ENCODE measurements at regions not wholly inside any gene's neighbourhood (a gene's known extent, or its start where the extent isn't known, plus 50 kb on each side); places are given as distances from the start of the nearest gene placed in this dataset.

DNA sequence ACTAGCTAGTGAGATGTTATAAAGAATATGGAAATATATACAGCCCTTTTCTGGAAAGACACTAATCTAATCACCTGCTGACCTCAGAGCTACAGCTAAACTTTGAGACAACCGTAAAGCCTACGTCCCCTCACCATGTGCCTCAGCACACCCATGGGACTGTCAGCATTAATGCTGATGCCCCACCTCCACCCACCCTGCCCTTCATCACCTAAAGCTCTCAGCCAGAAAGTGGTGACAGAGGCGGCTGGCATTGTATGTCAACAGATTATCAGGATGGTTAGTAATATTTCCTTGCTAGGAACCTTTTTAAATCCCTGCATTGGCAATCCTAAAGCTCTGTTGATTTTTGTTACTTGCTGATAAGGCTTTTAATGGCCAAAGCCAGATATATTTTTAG lies 1177.9 kb downstream of the DIAPH3 start:
- DNase-seq (ENCODE audit: low spot score) (no peak), ATAC-seq (no peak)
- Mint-ChIP-seq H3K9me3 (peaks cover 30% of the 10 kb centered on the region), H3K27ac (no peak overlapping the region), H3K36me3 (peaks cover 7% of the 10 kb centered on the region), H3K4me1 (no peaks in the 10 kb centered on the region), H3K4me3 (no peak overlapping the region), H3K27me3 (ENCODE audit: low read depth) (no peaks in the 10 kb centered on the region)
- ChIA-PET CTCF (no interaction called here), POLR2A (no interaction called here)
- TF ChIP-seq HMGA2 (CRISPR knock-in tag; IDR thresholded peaks at IDR 0.05), result no peak
- TF ChIP-seq SOX15 (CRISPR knock-in tag; IDR thresholded peaks at IDR 0.05), result no peak
- no peak for TF ChIP-seq PRRX2 (CRISPR knock-in tag; IDR thresholded peaks at IDR 0.05)
- no peak for TF ChIP-seq ZBTB21 (CRISPR knock-in tag; IDR thresholded peaks at IDR 0.05; ENCODE audit: borderline replicate concordance)

DNA sequence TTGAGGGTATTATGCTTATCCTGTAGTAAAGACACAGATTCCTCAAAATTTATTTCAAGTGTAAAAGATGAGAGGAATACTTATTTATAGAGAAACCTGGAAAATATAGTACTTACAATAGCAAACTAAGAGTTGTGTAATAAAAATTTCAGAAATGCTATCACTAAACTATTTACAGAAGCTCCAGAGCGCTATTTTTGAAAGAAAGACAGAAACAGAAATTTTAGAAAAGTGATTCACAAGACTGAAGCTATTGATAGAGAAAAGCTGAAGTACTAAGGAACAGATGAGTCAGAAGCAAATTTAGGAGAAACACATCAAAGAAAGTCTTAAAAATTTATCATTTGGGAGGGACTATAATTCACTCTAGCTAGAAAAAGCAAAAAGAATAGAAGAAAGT lies 1174.2 kb downstream of the DIAPH3 start:
- ChIA-PET POLR2A (no interaction called here), CTCF (no interaction called here)
- H3K4me1 Mint-ChIP-seq, result 0 out of 2 replicates have a peak, but pooled peaks cover 2% of the 10 kb centered on the region
- H3K9me3 Mint-ChIP-seq, result peaks cover 13% of the 10 kb centered on the region
- ATAC-seq (no peak), DNase-seq (ENCODE audit: low spot score) (no peak)
- TF ChIP-seq SOX15 (CRISPR knock-in tag; IDR thresholded peaks at IDR 0.05) (no peak), GABPB1 (CRISPR knock-in tag; IDR thresholded peaks at IDR 0.05) (no peak), NR1H2 (CRISPR knock-in tag; IDR thresholded peaks at IDR 0.05) (no peak), TEAD4 (CRISPR knock-in tag; IDR thresholded peaks at IDR 0.05) (no peak), ZNF121 (CRISPR knock-in tag; IDR thresholded peaks at IDR 0.05) (no peak), SMAD4 (CRISPR knock-in tag; IDR thresholded peaks at IDR 0.05) (no peak), SP1 (CRISPR knock-in tag; conservative IDR thresholded peaks at IDR 0.05) (no peak), ATF1 (CRISPR knock-in tag; IDR thresholded peaks at IDR 0.05) (no peak), JUN (CRISPR knock-in tag; IDR thresholded peaks at IDR 0.05) (no peak), CREM (CRISPR knock-in tag; IDR thresholded peaks at IDR 0.05) (no peak), GRHL2 (CRISPR knock-in tag; IDR thresholded peaks at IDR 0.05; ENCODE audit: insufficient replicate concordance, severe bottlenecking) (no peak), EMX1 (CRISPR knock-in tag; IDR thresholded peaks at IDR 0.05) (no peak), ZNF263 (CRISPR knock-in tag; IDR thresholded peaks at IDR 0.05; ENCODE audit: low read depth) (no peak), KAT7 (CRISPR knock-in tag; IDR thresholded peaks at IDR 0.05; ENCODE audit: borderline replicate concordance) (no peak), FOXP1 (CRISPR knock-in tag; IDR thresholded peaks at IDR 0.05; ENCODE audit: borderline replicate concordance) (no peak)
- TF ChIP-seq, protein P1, sequence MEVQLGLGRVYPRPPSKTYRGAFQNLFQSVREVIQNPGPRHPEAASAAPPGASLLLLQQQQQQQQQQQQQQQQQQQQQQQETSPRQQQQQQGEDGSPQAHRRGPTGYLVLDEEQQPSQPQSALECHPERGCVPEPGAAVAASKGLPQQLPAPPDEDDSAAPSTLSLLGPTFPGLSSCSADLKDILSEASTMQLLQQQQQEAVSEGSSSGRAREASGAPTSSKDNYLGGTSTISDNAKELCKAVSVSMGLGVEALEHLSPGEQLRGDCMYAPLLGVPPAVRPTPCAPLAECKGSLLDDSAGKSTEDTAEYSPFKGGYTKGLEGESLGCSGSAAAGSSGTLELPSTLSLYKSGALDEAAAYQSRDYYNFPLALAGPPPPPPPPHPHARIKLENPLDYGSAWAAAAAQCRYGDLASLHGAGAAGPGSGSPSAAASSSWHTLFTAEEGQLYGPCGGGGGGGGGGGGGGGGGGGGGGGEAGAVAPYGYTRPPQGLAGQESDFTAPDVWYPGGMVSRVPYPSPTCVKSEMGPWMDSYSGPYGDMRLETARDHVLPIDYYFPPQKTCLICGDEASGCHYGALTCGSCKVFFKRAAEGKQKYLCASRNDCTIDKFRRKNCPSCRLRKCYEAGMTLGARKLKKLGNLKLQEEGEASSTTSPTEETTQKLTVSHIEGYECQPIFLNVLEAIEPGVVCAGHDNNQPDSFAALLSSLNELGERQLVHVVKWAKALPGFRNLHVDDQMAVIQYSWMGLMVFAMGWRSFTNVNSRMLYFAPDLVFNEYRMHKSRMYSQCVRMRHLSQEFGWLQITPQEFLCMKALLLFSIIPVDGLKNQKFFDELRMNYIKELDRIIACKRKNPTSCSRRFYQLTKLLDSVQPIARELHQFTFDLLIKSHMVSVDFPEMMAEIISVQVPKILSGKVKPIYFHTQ (CRISPR knock-in tag; IDR thresholded peaks at IDR 0.05), result no peak
- TF ChIP-seq, protein P2, sequence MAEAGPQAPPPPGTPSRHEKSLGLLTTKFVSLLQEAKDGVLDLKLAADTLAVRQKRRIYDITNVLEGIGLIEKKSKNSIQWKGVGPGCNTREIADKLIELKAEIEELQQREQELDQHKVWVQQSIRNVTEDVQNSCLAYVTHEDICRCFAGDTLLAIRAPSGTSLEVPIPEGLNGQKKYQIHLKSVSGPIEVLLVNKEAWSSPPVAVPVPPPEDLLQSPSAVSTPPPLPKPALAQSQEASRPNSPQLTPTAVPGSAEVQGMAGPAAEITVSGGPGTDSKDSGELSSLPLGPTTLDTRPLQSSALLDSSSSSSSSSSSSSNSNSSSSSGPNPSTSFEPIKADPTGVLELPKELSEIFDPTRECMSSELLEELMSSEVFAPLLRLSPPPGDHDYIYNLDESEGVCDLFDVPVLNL (CRISPR knock-in tag; IDR thresholded peaks at IDR 0.05; ENCODE audit: borderline replicate concordance, low read depth), result no peak
- TF ChIP-seq, protein P3, sequence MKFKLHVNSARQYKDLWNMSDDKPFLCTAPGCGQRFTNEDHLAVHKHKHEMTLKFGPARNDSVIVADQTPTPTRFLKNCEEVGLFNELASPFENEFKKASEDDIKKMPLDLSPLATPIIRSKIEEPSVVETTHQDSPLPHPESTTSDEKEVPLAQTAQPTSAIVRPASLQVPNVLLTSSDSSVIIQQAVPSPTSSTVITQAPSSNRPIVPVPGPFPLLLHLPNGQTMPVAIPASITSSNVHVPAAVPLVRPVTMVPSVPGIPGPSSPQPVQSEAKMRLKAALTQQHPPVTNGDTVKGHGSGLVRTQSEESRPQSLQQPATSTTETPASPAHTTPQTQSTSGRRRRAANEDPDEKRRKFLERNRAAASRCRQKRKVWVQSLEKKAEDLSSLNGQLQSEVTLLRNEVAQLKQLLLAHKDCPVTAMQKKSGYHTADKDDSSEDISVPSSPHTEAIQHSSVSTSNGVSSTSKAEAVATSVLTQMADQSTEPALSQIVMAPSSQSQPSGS (CRISPR knock-in tag; IDR thresholded peaks at IDR 0.05; ENCODE audit: borderline replicate concordance, low read depth), result no peak
- TF ChIP-seq, protein P4, sequence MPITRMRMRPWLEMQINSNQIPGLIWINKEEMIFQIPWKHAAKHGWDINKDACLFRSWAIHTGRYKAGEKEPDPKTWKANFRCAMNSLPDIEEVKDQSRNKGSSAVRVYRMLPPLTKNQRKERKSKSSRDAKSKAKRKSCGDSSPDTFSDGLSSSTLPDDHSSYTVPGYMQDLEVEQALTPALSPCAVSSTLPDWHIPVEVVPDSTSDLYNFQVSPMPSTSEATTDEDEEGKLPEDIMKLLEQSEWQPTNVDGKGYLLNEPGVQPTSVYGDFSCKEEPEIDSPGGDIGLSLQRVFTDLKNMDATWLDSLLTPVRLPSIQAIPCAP (CRISPR knock-in tag; IDR thresholded peaks at IDR 0.05), result no peak
- no peaks in the 10 kb centered on the region for H3K27me3 Mint-ChIP-seq (ENCODE audit: low read depth)
- no peak overlapping the region for H3K4me3 Mint-ChIP-seq
- no peak overlapping the region for H3K27ac Mint-ChIP-seq
- H3K36me3 Mint-ChIP-seq, result 0 out of 2 replicates have a peak, but pooled peaks cover 4% of the 10 kb centered on the region

All from WTC11 (cell line).